ENCODE measurements at regions not wholly inside any gene's neighbourhood (a gene's known extent, or its start where the extent isn't known, plus 50 kb on each side); places are given as distances from the start of the nearest gene placed in this dataset.
A peak's percentile ranks its signal among the peaks of the same experiment; 100 is the strongest.

DNA sequence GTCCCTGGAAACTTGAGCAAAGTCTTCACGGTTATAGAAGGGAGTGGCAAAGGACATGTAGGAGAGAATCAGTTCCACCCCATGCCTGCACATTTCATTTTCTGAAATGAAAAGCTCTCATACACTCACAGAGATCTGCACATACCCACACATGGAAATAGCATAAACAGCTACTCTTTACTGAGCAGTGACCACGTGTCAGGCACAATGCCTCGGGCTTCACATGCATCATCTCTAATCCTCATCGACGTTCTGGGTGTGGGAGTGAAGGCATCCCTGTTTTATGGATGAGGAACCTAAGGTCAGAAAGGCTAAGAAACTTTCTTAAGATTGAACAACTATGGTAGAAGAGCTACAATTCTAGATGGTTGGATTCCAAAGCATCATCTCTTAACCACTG lies 198.8 kb downstream of the DAD1 start:
- H3K27ac ChIP-seq (ENCODE audit: low read depth, low read length): no peak overlapping the region
- no peaks in the 10 kb centered on the region for H4K20me1 ChIP-seq (ENCODE audit: insufficient read depth, low read length)
- no peaks in the 10 kb centered on the region for H3K36me3 ChIP-seq (ENCODE audit: insufficient read depth, low read length)
- H3K9me3 ChIP-seq (ENCODE audit: low read depth, low read length): no peaks in the 10 kb centered on the region
- peak; percentile 26 for DNase-seq (ENCODE audit: insufficient read length, low spot score, missing footprints)
- H3K4me2 ChIP-seq (ENCODE audit: insufficient read depth, low read length): no peak overlapping the region
- no peak overlapping the region for H3K4me3 ChIP-seq (ENCODE audit: insufficient read depth, low read length)
- H2AFZ ChIP-seq (ENCODE audit: low read length): no peak overlapping the region
- peaks cover 64% of the 10 kb centered on the region for H3K27me3 ChIP-seq (ENCODE audit: insufficient read depth, low read length)
- peaks cover 15% of the 10 kb centered on the region for H3K4me1 ChIP-seq (ENCODE audit: insufficient read depth, low read length)
- TF ChIP-seq, protein P1, sequence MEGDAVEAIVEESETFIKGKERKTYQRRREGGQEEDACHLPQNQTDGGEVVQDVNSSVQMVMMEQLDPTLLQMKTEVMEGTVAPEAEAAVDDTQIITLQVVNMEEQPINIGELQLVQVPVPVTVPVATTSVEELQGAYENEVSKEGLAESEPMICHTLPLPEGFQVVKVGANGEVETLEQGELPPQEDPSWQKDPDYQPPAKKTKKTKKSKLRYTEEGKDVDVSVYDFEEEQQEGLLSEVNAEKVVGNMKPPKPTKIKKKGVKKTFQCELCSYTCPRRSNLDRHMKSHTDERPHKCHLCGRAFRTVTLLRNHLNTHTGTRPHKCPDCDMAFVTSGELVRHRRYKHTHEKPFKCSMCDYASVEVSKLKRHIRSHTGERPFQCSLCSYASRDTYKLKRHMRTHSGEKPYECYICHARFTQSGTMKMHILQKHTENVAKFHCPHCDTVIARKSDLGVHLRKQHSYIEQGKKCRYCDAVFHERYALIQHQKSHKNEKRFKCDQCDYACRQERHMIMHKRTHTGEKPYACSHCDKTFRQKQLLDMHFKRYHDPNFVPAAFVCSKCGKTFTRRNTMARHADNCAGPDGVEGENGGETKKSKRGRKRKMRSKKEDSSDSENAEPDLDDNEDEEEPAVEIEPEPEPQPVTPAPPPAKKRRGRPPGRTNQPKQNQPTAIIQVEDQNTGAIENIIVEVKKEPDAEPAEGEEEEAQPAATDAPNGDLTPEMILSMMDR (IDR thresholded peaks at IDR 0.05; ENCODE audit: extremely low read depth, low read depth, low read length): no peak
- H3K79me2 ChIP-seq (ENCODE audit: insufficient read depth, low read length): no peaks in the 10 kb centered on the region

DNA sequence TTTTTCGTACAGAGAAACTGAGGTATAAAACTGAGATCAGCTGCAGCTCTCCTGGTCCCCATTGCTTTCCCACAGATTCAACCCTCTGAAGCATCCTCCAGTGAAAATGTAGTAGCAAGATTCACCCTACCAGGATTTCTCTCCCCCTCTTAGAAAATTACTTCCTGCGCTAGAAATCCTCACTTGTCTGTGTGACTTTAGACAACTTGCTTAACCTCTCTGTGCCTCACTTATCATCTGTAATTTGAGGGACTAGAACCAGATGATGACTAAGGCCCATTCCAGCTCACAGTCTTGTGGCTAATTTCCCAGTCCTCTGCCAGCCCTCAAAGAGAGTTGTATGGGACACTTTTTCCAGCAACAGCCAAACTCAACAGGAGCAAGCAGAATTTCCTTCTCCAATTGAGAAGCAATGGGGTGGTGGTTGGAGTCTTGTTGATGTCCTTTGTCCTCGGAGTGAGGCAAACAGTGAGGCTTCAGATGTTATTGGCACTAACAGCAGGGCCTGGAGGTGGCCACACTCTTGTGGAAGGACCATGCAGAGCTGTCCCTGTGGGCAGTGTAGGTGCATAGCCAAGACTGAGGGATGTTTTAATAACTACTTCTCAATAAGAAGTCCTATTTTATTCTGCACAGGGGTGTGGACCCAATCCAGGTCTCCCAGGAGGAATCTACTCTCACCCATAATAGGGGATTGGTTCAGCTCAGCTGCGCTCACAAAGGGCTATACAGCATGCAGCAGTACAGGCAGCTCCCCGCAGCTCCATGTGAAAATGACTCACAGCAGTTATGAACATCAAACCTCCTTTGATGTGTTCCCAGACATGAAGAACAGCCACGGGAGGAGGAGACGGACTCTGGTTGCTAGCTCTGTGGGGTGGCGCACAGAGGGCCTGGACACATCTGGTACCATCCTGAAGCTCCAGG lies 200.1 kb downstream of the DAD1 start:
- peaks cover 15% of the 10 kb centered on the region for H3K4me1 ChIP-seq (ENCODE audit: insufficient read depth, low read length)
- no peaks in the 10 kb centered on the region for H3K79me2 ChIP-seq (ENCODE audit: insufficient read depth, low read length)
- no peaks in the 10 kb centered on the region for H4K20me1 ChIP-seq (ENCODE audit: insufficient read depth, low read length)
- no peak overlapping the region for H2AFZ ChIP-seq (ENCODE audit: low read length)
- no peaks in the 10 kb centered on the region for H3K9me3 ChIP-seq (ENCODE audit: low read depth, low read length)
- H3K36me3 ChIP-seq (ENCODE audit: insufficient read depth, low read length): no peaks in the 10 kb centered on the region
- no peak overlapping the region for H3K4me3 ChIP-seq (ENCODE audit: insufficient read depth, low read length)
- TF ChIP-seq, protein P1 (IDR thresholded peaks at IDR 0.05; ENCODE audit: extremely low read depth, low read depth, low read length): no peak
- peaks cover 64% of the 10 kb centered on the region for H3K27me3 ChIP-seq (ENCODE audit: insufficient read depth, low read length)
- no peak overlapping the region for H3K27ac ChIP-seq (ENCODE audit: low read depth, low read length)
- H3K4me2 ChIP-seq (ENCODE audit: insufficient read depth, low read length): peak overlapping the region; percentile 16
- peak; percentile 85 for DNase-seq (ENCODE audit: insufficient read length, low spot score, missing footprints)

DNA sequence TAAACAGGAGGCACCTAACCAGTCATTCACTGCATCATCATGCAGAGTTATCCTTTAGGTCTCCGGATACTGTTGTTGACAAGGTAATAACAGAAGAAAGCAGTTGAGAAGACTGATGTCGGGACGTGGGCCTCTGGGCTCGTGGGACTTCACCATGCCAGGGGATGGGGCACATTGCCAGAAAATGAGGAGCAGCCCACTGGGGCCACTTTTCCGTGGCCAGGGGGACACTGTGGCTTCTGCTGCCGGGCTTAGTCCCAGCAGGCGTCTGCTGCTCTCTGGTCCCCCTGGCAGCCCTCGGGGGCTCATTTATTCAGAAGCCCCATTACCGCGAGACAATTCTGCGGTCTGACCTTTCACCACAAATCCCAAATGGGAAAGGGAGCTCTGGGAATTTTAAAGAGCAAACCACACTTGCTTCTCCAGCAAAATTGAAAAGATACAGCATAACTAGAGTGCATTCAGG lies 201.2 kb downstream of the DAD1 start:
- H4K20me1 ChIP-seq (ENCODE audit: insufficient read depth, low read length): no peaks in the 10 kb centered on the region
- peak; percentile 10 for DNase-seq (ENCODE audit: insufficient read length, low spot score, missing footprints)
- peak overlapping the region; percentile 61 for H2AFZ ChIP-seq (ENCODE audit: low read length)
- peak overlapping the region; percentile 17 for H3K4me3 ChIP-seq (ENCODE audit: insufficient read depth, low read length)
- H3K4me2 ChIP-seq (ENCODE audit: insufficient read depth, low read length): peak overlapping the region; percentile 61
- peaks cover 15% of the 10 kb centered on the region for H3K4me1 ChIP-seq (ENCODE audit: insufficient read depth, low read length)
- H3K36me3 ChIP-seq (ENCODE audit: insufficient read depth, low read length): no peaks in the 10 kb centered on the region
- H3K79me2 ChIP-seq (ENCODE audit: insufficient read depth, low read length): no peaks in the 10 kb centered on the region
- no peaks in the 10 kb centered on the region for H3K9me3 ChIP-seq (ENCODE audit: low read depth, low read length)
- H3K27ac ChIP-seq (ENCODE audit: low read depth, low read length): no peak overlapping the region
- TF ChIP-seq, protein P1 (IDR thresholded peaks at IDR 0.05; ENCODE audit: extremely low read depth, low read depth, low read length): no peak
- peaks cover 74% of the 10 kb centered on the region for H3K27me3 ChIP-seq (ENCODE audit: insufficient read depth, low read length)

Measured in osteoblast (primary cell).